GM21529 (cell line): ENCODE measurements at regions not wholly inside any gene's neighbourhood (a gene's known extent, or its start where the extent isn't known, plus 50 kb on each side); places are given as distances from the start of the nearest gene placed in this dataset.

ENCODE experiments used
- ATAC-seq: cut with Tn5 transposase; IDR thresholded peaks from one replicate; pipeline ENCODE4 v1.9.1; 2021; ENCODE audit not compliant: unreplicated experiment

DNA sequence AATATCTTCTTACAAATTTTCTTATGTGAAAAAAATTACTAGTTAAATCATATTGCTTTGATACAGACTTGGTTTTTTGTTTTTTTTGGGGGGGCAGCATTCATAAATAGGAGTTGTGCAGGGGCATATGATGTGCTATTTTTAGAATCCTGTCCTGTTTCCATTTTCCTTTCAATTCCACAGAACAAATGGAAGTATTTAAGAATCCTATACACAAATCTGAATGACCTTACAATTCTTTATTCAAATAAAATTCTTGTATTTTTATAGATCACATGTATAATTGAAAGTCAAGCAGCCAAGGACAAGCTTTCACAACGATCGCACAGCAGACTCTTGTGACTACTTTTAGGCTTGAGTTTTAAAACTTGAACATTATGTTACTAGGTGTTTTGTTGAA lies 523.9 kb downstream of the ANKRD50 start:
- no peak for ATAC-seq

DNA sequence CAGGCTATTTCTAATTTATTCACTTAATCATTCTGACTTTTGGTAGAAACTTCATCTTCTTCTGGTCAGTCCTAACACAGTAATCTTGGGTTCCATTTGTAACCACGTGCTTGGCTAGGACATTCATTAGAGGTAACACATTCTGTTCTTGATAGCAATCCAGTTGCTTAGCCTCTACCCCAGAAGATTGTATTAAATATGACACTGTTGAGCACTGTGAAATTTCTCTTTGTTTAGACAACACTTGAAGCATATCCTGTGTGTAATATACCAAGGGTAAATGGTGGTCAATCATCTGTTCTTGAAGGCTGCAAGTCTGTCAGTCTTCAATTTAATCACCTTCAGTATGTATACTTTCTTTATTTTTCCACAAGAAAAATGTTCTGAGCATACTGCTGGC lies 523.0 kb downstream of the ANKRD50 start:
- ATAC-seq, result no peak

DNA sequence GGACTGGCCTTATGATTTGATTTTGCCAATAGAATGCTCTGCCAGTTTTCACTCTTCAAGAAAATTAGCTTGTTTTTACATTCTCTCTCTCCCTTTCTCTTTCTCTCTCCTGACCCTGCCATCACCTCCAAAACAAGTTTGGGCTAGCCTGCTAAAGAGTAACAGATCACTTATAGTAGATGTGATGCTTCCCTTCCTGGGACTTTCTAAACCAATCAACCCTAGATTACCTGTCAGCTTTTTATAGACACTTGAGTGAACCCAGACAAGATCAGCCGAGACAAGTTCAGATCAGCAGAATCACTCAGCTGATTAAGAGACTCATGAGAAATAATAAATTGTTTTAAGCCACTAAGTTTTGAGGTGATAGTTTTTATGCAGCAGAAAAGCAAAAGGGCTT lies 521.2 kb downstream of the ANKRD50 start:
- no peak for ATAC-seq

DNA sequence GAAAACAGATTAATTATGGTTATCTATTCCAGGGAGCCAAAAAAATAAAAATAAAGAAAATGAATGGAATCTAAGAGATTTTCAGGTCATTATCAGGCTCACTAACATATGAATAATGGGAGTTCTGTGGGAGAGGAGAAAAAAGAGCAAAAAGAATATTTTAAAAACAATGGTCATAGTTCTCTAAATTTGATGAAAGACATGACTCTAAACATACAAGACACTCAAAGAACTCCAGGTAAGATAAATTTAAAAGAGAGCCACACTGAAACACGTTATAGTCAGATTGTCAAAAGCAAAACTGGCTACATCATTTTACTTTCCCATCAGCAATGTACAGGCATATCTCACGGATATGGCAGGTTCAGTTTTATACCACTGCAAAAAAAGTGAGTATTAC lies 520.0 kb downstream of the ANKRD50 start:
- ATAC-seq, result no peak

DNA sequence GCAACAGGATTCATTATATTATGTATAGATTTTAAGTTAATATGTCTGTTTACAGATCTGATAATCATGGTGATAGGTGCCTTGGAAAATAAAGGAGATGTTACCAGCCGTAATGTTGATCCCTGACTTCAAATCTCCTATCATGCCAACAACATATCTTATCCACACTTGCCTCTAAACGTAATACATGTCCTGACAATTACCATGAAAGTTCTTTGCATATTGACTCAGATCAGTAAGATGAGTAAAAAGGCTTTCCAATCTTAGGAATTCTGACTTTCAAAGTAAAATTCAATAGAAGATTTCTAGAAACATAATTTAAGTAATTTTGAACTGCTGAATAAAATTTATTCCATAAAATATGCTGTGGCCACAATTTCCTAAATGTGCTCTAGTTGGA lies 513.3 kb downstream of the ANKRD50 start:
- no peak for ATAC-seq

DNA sequence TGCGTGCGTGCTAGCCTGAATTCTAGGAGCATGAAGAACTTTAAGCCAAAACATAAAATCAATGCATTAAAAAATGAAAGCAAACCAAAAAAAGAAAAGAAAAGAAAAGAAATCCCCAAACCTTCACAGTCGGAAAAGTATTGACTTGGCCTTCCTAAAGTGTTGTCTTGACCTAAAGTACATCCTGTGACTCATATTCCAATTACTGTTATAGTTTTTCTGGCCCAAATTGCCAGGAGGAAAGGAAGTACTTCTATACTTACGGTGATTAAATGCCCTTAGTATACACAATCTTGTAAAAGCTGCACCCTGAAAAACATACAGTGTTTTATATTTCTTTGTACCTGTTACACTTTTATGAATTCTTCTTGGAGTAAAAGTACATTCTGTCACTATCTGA lies 512.8 kb downstream of the ANKRD50 start:
- ATAC-seq, result no peak

DNA sequence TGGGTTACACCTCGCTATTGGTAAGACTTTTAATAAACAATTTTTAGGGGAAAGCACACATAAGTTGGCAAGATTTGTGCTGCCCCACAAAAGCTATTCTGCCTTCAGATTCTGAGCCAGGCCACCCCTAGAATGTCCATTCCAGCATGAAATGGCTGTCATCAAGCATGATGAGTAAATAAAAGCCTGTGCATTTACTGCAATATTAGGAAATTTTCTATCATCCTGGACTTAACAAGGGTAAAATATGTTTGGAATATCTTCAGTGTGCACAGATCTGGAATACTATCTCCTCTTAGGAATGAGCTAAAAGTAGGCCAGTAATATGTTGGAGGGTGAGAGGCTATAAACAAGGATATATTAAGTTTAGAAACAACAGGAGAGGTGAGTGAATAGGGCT lies 510.9 kb downstream of the ANKRD50 start:
- ATAC-seq, result no peak

DNA sequence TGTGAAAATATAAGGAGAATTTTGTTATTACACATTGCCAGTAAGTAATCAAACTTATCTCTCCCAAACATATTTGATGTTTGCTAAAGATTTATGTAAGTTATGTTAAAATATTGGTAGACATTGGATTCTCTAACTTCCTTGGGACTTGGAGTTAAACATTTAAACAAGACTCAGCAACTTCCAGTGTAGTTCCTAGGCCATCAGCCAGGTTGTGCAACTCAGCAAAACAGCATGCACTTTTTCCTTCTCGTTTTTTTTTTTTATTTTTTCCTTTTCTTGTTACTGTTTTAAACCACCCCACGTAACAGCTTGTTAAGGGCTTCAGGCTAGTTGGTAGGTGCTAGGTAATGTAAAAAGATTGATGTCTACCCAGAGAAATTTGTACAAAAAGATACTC lies 510.4 kb downstream of the ANKRD50 start:
- ATAC-seq, result no peak

DNA sequence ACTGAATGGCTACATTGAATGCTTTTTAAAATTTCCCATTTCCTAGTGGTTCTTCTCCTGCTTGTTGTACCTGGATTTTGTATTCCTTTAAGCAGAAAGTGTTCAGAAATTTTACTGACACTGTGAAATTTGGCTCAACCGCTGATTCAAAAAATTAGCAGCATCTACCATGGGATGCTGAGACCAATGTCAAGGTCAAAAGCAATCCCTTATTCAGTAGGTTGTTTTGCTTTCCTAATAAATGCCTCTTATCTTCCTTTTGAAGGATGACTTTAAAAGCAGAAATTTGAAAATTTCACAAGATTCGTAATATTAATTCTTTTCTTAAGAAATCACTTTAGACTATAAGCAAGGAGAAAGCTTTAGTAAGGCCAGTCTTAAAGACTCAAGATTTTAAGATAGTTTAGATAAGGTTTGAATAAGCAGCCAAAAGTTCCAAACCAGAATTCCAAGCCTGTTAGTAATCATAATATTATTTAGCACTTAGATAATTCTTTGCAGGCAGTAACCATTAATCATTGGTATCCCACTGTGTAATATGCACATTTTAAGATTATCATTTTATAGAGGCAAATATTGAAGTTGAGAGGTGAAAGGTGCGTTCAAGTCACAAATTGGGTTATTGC lies 508.8 kb downstream of the ANKRD50 start:
- no peak for ATAC-seq

DNA sequence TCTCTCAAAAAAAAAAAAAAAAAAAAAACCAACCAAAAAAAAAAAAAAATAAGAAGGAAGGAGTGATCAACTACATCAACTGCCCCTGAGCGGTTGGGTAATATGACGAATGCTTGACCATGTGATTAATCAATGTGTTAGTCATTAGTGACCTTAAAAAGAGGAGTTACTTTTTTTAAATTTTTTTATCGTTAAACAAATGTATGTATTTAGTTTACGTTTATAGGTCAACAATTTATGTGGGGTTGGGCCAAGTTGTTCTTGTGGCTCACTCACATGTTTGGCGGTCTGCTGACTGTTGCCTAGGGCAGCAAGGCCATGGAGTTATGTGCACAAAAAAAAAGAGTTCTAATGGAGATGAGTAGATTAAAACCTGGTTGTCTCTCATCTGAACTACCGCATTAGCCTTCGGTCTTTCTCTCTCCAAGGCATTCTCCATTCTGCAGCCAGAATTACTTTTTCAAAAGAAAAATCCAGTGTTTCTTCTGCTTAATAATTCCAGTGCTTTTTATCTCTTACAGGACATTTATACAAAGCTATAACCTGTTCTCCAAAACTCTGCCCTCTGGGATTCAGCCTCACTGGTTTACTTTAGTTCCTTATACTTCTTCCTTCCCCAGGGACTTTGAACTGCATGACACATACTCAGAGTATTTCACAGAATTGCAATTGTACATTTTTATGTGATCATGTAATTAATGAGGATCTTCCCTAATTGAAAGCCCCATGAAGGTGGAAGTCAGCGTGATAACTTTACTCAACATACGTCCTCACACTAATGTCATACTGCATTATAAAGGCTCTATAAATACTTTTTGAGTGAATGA lies 505.5 kb downstream of the ANKRD50 start:
- ATAC-seq, result no peak

DNA sequence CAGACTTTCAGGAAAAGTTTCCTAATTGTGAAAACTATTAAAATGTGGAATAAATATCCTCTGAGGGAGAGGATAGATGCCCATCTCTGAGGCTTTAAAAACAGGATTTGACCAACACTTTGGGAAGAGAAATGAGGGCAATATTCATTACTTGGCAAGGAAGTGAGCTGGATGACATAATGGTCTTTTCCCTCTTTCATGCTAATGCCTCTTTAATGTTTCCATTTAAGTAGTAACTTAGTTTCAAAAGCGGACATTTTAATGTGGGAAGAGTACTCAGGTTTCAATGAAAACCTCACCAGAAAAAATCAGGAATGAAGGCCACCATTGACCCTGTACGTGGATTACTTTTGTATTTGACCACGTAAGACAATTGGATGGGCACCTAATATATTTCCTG lies 503.3 kb downstream of the ANKRD50 start:
- ATAC-seq, result no peak

DNA sequence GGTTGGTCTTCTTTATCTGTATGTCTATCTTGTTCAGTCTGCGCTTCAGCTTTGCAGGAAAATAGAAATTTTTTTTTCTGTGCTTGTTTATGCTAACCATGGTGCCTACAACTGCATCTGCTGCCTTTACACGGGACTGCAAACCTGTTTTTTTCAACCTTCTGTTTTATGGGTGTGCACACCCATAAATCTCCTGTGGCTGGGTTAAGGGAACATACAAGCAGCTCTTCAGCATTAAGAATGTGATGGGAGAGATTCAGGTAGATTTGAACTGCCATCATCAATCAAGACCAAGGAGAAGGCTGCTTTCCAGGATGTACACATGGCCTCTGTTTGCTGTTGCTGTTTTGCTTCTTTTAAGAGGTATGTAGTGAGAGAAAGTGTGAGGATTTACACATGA lies 502.9 kb downstream of the ANKRD50 start:
- ATAC-seq, result no peak

DNA sequence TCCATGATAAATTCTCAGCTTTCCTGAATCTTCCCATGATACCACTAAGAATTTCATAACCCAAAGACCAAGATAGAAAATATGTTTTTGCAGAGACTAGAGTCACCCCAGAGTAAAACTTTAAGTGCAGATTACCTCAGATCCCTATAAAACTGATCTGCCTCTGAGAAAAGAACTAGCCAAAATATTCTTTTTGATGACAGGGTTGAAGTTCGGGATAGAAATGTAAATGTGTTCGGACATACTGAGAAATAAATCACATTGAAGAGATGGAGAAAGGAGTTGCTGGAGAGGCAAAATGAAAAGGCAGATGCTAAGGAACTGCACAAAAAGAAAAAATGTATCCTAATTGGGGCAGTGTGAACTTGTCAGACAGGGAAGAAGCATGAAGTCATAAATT lies 501.8 kb downstream of the ANKRD50 start:
- no peak for ATAC-seq

DNA sequence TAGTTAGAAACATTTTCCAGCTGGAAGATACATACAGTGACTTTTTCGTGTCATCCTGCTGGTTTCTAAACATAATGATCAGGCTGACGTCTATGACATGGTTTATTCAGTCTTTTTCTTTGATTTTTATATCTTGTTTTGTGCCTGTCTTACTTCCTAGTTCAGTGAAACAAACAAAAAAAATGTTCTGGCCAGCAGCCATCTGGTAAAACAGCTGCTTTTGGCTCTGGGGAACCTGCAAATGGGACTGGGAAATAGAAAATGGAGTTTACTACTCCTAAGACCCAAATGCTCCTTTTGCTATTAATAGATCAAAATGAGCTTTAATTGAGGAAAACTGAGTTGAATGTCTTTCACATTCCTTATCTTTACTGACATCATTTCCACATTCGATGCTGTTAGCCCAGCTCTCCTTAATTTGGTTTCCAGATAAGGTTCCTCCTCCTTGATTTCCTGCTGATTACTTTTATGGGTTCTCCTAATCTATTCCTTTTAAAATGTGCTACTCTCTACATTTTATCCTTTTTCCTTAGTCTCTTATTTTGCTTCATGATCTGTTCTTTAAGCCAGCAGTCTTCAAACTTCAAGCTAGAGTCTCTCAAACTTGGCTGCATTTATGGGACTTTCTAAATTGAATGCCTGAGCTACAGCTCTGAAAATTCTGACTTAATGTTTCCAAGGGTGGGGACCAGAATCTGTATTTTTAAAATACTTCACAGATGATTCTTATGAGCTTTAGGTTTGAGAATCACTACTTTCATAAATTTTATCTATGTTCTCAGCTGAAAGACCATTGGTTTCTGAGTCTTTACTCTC lies 499.5 kb downstream of the ANKRD50 start:
- no peak for ATAC-seq

DNA sequence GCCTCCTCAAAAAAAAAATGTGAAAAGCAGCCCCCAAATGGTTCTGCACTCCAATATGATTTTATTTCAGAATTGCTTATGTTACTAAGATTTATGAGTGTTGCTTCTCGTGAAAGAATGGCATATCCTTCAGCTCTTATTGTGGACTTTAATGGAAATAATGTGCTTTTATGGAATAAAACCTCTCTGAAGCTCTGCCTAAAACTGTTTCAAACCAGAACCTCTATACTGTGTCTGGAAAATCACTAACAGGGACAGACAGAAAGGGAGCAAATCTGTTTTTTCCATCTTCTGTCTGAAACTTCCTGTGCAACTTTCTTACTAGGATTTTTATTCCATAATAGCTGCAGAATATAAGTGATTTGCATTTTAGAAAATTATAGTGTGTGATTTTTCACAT lies 493.1 kb downstream of the ANKRD50 start:
- ATAC-seq, result no peak

DNA sequence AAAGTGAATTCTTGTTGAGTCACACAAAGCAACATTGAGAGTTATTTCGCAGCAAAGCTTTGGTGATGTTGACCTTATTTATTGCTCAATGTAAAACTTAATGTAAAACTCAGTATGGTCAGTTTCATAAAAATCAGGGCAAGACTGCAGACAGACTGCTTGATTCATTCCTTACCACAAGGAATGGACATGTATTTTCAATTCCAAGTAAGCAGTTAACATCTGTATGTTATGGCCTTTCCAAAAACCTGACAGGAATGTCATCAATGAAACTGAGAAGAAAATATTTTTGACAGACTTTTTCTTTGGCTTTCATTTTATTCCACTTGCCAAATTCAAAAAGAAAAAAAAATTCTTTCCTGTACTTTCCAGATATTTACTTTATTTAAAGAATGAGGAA lies 488.3 kb downstream of the ANKRD50 start:
- no peak for ATAC-seq

DNA sequence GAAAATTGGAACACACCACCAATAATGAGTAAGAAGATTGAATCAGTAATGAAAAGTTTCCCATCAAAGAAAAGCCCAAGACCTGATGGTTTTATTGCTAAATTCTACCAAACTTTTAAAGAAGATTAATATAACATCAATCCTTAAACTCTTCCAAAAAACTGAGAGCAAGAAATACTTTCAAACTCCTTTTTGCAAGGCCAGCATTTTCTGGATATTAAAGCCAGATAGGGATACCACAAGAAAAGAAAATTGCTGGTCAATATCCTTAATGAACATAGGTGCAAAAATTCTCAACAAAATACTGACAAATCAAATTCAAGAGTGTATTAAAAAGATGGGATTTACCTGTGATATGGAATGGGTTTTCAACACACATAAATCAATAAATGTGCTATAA lies 484.6 kb downstream of the ANKRD50 start:
- ATAC-seq, result no peak

DNA sequence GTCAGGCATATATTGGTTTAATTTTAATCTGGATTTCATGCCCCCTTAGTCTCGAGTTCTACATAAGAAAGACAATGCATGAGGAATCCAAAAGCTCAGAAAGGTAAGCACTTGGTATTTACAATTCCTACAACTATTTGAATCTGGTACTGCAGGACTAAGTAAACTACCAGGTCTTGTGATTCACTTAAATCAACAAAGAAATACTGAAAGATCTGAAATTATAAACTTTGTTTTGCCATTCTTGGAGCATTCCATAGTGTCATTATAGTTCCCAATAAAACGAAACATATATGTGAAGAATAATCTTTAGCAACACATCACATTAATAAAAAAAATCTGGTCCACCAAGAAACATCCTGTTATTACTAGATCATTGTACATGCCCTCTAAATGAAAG lies 482.3 kb downstream of the ANKRD50 start:
- no peak for ATAC-seq

DNA sequence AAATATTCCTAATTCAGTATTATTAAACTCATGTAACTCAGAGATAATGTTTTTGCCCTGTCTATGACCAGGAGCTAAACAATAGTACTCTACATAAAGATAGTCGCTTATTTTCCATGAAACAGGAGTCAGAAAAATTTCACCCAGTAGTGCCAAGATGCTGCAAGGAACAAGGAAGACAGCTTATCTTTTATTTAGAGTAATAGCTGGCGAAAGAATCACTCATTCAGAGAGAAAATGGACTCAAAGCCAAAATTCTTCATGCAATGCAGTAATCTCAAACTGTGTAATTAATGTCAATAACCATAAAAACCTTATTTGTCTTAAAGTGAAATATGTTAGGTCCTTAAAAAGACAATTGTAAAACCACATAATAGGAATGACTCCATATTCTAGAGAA lies 477.8 kb downstream of the ANKRD50 start:
- no peak for ATAC-seq

DNA sequence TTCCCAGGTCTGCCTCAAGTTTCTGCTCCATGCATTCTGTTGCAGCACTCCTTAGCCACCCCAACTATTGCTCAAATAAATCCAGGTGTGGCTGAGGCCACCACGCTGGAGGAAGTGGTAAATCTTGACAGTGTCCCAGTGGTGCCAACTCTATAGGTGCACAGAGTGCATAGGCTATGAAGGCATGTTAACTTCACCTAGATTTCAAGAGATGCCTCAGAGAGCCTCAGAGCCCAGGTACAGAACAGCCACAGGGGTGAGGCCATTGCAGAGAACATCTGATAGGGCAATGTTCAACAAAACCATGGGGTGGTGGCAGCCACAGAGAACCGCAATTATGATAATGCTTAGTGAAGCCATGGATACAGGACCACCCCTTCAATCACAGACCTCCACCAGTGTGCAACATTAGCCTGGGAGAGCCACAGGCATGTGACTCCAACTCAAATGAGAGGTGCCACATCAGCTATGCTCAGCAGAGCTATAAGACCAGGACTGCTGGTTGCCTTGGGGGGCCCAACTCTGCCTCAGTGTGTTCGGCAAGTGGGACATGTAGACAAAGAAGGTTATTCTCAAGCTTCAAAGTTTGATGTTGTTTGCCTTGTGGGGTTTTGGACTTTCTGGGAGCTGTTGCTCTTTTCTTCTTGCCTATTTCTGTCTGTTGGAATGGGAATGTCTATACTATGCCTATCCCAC lies 468.7 kb downstream of the ANKRD50 start:
- no peak for ATAC-seq

DNA sequence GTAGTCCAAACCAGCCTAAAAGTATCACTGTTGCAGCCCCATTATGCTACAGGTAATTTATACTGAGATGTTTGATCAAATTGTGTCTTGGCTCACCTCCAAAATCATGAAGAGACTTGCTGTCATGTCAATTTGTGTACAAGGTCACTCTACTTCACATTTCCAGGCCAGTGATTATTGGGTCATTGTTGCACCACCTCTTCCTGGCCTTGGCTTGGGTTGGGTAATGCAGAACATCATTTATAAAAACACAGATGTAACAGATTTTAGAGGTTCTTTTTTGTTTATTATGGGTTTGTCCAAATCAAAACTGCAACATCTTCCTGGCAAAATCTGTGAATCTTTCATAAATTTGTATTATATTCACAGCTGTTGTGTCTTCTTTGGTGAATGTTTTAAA lies 459.5 kb downstream of the ANKRD50 start:
- no peak for ATAC-seq
